ENCODE measurements at regions not wholly inside any gene's neighbourhood (a gene's known extent, or its start where the extent isn't known, plus 50 kb on each side); places are given as distances from the start of the nearest gene placed in this dataset.
A peak's percentile ranks its signal among the peaks of the same experiment; 100 is the strongest.

DNA sequence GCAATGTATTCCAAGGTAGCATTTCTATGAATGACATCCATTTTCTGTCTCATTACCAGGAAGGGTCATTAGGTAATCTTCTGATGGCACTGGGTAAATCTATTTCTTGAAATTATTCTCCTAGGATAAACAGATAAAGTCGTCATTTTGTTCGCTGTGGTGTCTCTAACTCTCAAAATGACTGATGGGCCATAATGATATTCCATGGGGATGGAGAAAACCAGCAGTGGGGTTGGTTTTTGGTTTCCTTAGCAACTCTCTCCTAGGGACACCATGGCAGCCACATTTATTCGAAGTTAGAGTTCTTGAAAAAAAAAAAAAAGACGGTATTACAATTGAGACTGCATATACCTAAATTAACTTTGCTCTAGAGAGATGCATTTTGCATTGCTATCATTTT, 231.3 kb upstream of the SLCO3A1 start:
- DNase-seq (ENCODE audit: low spot score) = no peak
- peaks cover 4% of the 10 kb centered on the region for H3K27me3 Mint-ChIP-seq (ENCODE audit: insufficient read depth, low read depth)
- Histone ChIP-seq H2AFZ (replicated peaks) (peak overlapping the region; percentile 15), H3K9me3 (ENCODE audit: low read depth) (no peaks in the 10 kb centered on the region), H3K27me3 (no peaks in the 10 kb centered on the region), H3K9ac (no peak overlapping the region), H3K36me3 (no peaks in the 10 kb centered on the region), H3K27ac (no peak overlapping the region), H3F3A (ENCODE audit: low read depth) (peaks cover 16% of the 10 kb centered on the region), H4K20me1 (ENCODE audit: low read depth) (no peaks in the 10 kb centered on the region), H3K4me2 (peak overlapping the region; percentile 56), H3K79me2 (ENCODE audit: low read depth) (no peaks in the 10 kb centered on the region), H3K4me3 (peak overlapping the region; percentile 19), H3K4me1 (peaks cover 55% of the 10 kb centered on the region)
- H3K4me1 Mint-ChIP-seq = peaks cover 74% of the 10 kb centered on the region
- peak overlapping the region; percentile 87 for H3K27ac Mint-ChIP-seq
- no peaks in the 10 kb centered on the region for H3K36me3 Mint-ChIP-seq
- H3K9me3 Mint-ChIP-seq = peaks cover 11% of the 10 kb centered on the region
- no peak for TF ChIP-seq EZH2 (IDR thresholded peaks at IDR 0.05)
- TF ChIP-seq, protein P1, sequence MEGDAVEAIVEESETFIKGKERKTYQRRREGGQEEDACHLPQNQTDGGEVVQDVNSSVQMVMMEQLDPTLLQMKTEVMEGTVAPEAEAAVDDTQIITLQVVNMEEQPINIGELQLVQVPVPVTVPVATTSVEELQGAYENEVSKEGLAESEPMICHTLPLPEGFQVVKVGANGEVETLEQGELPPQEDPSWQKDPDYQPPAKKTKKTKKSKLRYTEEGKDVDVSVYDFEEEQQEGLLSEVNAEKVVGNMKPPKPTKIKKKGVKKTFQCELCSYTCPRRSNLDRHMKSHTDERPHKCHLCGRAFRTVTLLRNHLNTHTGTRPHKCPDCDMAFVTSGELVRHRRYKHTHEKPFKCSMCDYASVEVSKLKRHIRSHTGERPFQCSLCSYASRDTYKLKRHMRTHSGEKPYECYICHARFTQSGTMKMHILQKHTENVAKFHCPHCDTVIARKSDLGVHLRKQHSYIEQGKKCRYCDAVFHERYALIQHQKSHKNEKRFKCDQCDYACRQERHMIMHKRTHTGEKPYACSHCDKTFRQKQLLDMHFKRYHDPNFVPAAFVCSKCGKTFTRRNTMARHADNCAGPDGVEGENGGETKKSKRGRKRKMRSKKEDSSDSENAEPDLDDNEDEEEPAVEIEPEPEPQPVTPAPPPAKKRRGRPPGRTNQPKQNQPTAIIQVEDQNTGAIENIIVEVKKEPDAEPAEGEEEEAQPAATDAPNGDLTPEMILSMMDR (IDR thresholded peaks at IDR 0.05) = no peak
- TF ChIP-seq EZH2phosphoT487 (IDR thresholded peaks at IDR 0.05) = no peak
- peak overlapping the region; percentile 39 for H3K4me3 Mint-ChIP-seq

DNA sequence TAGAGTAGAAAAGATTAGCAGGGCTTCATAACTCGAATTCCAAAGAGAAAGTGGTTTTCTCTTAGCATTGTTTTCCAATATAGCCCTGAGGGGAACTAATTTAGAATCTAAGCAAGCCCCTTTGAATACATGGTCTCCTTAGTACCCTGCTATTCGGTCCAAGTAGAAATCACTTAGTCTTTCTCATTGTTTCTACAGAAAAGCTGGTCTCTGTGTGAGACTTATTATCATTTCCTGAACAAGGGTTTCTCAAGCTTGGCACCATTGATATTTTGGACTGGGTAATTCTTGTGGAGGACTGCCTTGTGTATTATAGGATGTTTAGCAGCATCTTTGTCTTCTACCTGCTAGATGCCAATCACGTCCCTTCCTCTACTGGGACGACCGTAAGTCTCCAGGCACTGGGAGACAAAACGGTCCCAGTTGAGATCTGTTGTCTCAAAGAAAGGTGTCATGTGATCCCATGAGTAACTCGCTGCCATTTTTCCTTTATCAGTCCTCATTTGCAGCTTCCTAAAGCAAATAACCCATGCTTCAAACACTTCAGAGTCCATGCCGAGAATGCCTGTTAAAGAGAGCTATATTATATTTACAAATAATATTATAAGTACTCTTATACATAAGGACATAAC, 230.7 kb upstream of the SLCO3A1 start:
- peaks cover 59% of the 10 kb centered on the region for H3K4me1 ChIP-seq
- H3K4me3 Mint-ChIP-seq = peak overlapping the region; percentile 59
- H3K27me3 Mint-ChIP-seq (ENCODE audit: insufficient read depth, low read depth) = peaks cover 4% of the 10 kb centered on the region
- peak overlapping the region; percentile 19 for H3K4me3 ChIP-seq
- TF ChIP-seq EZH2phosphoT487 (IDR thresholded peaks at IDR 0.05) = no peak
- TF ChIP-seq EZH2 (IDR thresholded peaks at IDR 0.05) = no peak
- TF ChIP-seq, protein P1 (IDR thresholded peaks at IDR 0.05) = no peak
- H4K20me1 ChIP-seq (ENCODE audit: low read depth) = no peaks in the 10 kb centered on the region
- H3K9me3 ChIP-seq (ENCODE audit: low read depth) = no peaks in the 10 kb centered on the region
- H3K4me2 ChIP-seq = peak overlapping the region; percentile 56
- H3K4me1 Mint-ChIP-seq = peaks cover 80% of the 10 kb centered on the region
- H3K36me3 ChIP-seq = no peaks in the 10 kb centered on the region
- peak overlapping the region; percentile 15 for H2AFZ ChIP-seq (replicated peaks)
- peak overlapping the region; percentile 88 for H3K27ac ChIP-seq
- DNase-seq (ENCODE audit: low spot score) = peak; percentile 40
- no peaks in the 10 kb centered on the region for H3K36me3 Mint-ChIP-seq
- H3K27ac Mint-ChIP-seq = peak overlapping the region; percentile 99
- H3K27me3 ChIP-seq = no peaks in the 10 kb centered on the region
- peaks cover 19% of the 10 kb centered on the region for H3F3A ChIP-seq (ENCODE audit: low read depth)
- H3K9me3 Mint-ChIP-seq = peaks cover 8% of the 10 kb centered on the region
- no peaks in the 10 kb centered on the region for H3K79me2 ChIP-seq (ENCODE audit: low read depth)
- no peak overlapping the region for H3K9ac ChIP-seq

GRCh38 chr15:91624353-91624968, 229.0 kb upstream of the SLCO3A1 start:
- DNase-seq (ENCODE audit: low spot score) = no peak
- TF ChIP-seq, protein P1 (IDR thresholded peaks at IDR 0.05) = no peak
- TF ChIP-seq EZH2phosphoT487 (IDR thresholded peaks at IDR 0.05) (no peak), EZH2 (IDR thresholded peaks at IDR 0.05) (no peak)
- no peak overlapping the region for H2AFZ ChIP-seq (replicated peaks)
- peaks cover 78% of the 10 kb centered on the region for H3K4me1 Mint-ChIP-seq
- peaks cover 54% of the 10 kb centered on the region for H3K4me1 ChIP-seq
- H4K20me1 ChIP-seq (ENCODE audit: low read depth) = no peaks in the 10 kb centered on the region
- peak overlapping the region; percentile 91 for H3K27ac Mint-ChIP-seq
- no peak overlapping the region for H3K4me3 Mint-ChIP-seq
- H3K27ac ChIP-seq = no peak overlapping the region
- H3K36me3 ChIP-seq = no peaks in the 10 kb centered on the region
- H3K9ac ChIP-seq = no peak overlapping the region
- H3K4me2 ChIP-seq = no peak overlapping the region
- H3K27me3 Mint-ChIP-seq (ENCODE audit: insufficient read depth, low read depth) = peaks cover 6% of the 10 kb centered on the region
- H3K36me3 Mint-ChIP-seq = no peaks in the 10 kb centered on the region
- H3K4me3 ChIP-seq = no peak overlapping the region
- peaks cover 20% of the 10 kb centered on the region for H3F3A ChIP-seq (ENCODE audit: low read depth)
- H3K79me2 ChIP-seq (ENCODE audit: low read depth) = no peaks in the 10 kb centered on the region
- no peaks in the 10 kb centered on the region for H3K9me3 Mint-ChIP-seq
- H3K27me3 ChIP-seq = no peaks in the 10 kb centered on the region
- H3K9me3 ChIP-seq (ENCODE audit: low read depth) = no peaks in the 10 kb centered on the region

Data from neural progenitor cell (in vitro differentiated cells).